NCI-H146 treated with DMSO at 0.1 percent for 48 hours (cell line): ENCODE measurements at regions not wholly inside any gene's neighbourhood (a gene's known extent, or its start where the extent isn't known, plus 50 kb on each side); places are given as distances from the start of the nearest gene placed in this dataset.

ENCODE experiments used
- DNase-seq: peaks from one replicate; lab custom pipeline; 2025; ENCODE audit not compliant: unreplicated experiment; lab: John Stamatoyannopoulos, UW

DNA sequence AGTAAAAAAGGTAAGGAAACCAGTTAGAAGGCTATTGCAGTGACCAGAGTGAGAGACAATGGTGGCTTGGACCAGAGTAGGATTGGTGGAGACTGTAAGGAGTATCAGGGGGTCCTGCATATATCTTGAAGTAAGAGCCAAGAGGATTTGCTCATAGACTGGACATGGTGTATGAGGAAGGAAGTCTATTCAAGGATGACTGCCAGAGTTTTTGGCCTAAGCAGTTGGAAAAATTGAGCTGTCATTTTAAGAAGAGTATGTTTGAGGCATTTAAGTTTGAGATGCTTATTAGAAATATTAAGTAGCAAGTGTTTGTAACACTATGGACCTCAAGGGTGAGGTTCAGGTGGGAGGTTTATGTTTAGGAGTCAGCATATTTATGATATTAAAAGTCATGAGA lies 596.6 kb downstream of the METTL15 start:
- no peak for DNase-seq

DNA sequence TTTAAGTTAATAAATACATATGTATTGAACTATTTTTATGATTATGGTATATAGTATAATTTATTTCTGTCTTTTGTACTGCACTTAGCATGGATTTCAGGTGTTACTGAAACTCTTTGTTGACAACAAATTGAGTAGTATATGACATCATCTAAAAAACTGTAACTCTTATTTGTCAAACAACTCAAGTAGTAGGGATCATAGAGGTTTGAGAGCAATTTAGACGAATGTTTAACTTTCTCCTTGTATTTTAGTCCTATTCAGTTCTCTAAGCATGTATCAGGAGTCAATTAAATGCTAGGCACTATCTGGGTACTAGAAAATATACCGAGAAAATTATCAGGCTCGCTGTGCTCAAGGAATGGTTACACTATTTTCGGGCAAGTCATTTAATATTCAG lies 595.2 kb downstream of the METTL15 start:
- no peak for DNase-seq

DNA sequence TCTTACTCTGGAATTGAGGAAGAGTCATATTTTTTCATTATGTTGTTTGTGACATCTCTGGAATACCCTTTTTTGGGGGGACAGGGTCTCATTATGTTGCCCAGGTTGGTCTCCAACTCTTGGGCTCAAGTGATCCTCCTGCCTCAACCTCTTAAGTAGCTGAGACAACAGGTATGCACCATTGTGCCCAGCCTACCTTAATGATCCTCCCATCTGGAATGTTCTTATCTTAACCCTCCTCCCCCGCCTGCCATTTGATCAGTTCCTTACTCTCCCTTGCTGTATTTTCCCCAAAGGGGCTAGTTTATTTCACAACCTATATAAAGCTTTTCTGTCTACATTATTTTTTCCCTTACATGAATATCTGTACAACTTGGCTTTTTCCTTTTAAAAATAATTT lies 594.7 kb downstream of the METTL15 start:
- DNase-seq, result no peak

GRCh38 chr11:28702450-28702790 lies 594.2 kb downstream of the METTL15 start:
- no peak for DNase-seq

GRCh38 chr11:28701760-28702449 lies 593.7 kb downstream of the METTL15 start:
- DNase-seq, result no peak

DNA sequence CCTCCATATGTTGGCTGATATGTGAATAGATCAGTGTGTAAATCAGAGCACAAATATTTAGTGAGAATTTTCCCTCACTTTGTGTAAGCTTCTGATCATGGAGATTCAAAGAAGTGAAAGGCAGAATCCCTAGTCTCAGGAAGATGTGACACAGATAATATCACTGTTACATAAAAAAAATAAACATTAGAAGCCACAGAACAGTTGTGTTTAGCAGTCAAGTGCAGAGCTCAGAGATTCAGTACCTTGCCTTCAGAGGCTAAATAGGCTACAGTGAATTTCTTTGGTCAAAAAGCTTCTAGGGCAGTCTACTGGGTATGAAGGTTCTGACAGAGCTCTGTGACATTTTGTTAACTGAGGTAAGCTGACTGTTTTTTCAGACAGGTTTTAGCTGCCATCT lies 591.5 kb downstream of the METTL15 start:
- no peak for DNase-seq

- no peak for DNase-seq
Observed at GRCh38 chr11:28697920-28698827, 590.0 kb downstream of the METTL15 start.

GRCh38 chr11:28696591-28696990 lies 588.4 kb downstream of the METTL15 start:
- no peak for DNase-seq

GRCh38 chr11:28690746-28691145 lies 582.6 kb downstream of the METTL15 start:
- no peak for DNase-seq

- no peak for DNase-seq
Observed at GRCh38 chr11:28684011-28684586, 575.9 kb downstream of the METTL15 start.

GRCh38 chr11:28679795-28680468 lies 571.7 kb downstream of the METTL15 start:
- no peak for DNase-seq

DNA sequence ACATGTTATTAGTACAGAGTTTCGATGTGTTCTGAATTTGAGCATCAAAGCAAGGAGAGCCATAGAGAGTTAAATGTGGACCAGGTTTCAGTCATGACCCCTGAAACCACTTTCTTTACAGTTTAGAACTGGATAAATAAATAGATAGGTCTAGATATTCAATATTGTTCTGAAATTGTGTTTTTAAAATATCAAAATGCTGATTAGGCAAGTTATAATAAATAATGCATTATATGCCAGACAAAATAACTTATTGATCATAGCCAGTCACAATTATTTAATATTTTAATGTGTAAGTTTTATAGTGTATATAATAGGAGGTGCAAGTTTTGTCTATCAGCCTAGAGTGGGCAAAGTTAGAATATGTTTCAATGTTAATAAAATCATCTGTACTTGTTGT lies 569.5 kb downstream of the METTL15 start:
- no peak for DNase-seq

DNA sequence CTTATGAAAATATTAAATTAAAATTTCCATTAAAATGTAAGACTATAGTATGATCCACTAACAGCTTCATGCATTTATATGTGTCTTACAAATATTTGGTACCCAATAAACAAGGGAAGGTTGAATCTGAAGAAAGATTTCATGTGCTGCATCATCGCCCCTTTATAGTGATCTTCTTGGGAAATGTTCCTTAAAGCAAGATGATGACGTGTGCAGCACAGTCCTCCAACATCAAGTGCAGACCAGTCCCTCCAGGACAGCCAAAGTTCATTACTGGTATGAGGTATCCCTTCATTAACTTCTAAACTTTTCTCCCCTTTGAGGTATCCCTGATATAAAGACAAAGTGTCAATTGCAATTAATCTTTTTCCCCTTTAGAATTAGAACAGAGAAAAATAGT lies 567.0 kb downstream of the METTL15 start:
- DNase-seq, result no peak

GRCh38 chr11:28674433-28675103 lies 566.4 kb downstream of the METTL15 start:
- no peak for DNase-seq

- no peak for DNase-seq
Observed at GRCh38 chr11:28673691-28674432, 565.7 kb downstream of the METTL15 start.

- no peak for DNase-seq
Observed at GRCh38 chr11:28671274-28671673, 563.1 kb downstream of the METTL15 start.

DNA sequence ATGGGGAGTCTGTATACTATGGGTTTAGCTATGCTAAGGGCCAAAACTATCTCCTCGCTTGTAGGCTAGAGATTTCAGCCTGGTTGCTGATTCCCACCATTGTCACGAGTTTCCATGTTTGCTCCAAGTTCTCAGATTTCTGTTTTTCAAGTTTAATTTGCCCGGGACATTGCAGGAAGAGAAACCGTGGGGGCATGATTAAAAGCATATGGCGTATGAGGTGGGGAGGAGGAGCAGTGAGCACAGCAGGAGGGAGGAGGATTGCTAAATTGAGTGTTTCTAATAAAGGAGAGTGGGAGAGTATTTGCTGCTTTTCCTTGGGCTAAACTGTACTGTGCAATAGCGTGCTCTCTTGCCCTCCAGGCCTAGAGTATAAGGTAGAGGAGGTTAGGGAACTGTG lies 558.4 kb downstream of the METTL15 start:
- DNase-seq, result no peak

GRCh38 chr11:28659716-28660348 lies 551.6 kb downstream of the METTL15 start:
- no peak for DNase-seq

- DNase-seq, result no peak
Observed at GRCh38 chr11:28657378-28658030, 549.3 kb downstream of the METTL15 start.
